Activated naive CD4-positive, alpha-beta T cell treated with anti-CD3 and anti-CD28 coated beads, Interleukin-2, amount 50 U/mL, for 24 hours (primary cell): ENCODE measurements at regions not wholly inside any gene's neighbourhood (a gene's known extent, or its start where the extent isn't known, plus 50 kb on each side); places are given as distances from the start of the nearest gene placed in this dataset.
"Not testable (repeated sequence)": the region's sequence is repeated elsewhere in the genome, so short reads cannot be mapped to it uniquely, and the experiment has no call there.

ENCODE experiments used
- H3K27ac Mint-ChIP-seq: one replicate; pipeline ENCODE4 v1.8.0; 2021; ENCODE audit warnings: mild to moderate bottlenecking, mixed read lengths
- H3K27me3 Mint-ChIP-seq: one replicate; pipeline ENCODE4 v1.8.0; 2021; ENCODE audit warnings: mixed read lengths
- H3K36me3 Mint-ChIP-seq: one replicate; pipeline ENCODE4 v1.8.0; 2021; ENCODE audit warnings: mixed read lengths
- H3K4me1 Mint-ChIP-seq: one replicate; pipeline ENCODE4 v1.8.0; 2021; ENCODE audit warnings: mixed read lengths
- H3K4me3 Mint-ChIP-seq: one replicate; pipeline ENCODE4 v1.8.0; 2021; ENCODE audit warnings: mild to moderate bottlenecking, mixed read lengths
- H3K9me3 Mint-ChIP-seq: one replicate; pipeline ENCODE4 v1.8.0; 2021; ENCODE audit warnings: mixed read lengths

- H3K9me3 Mint-ChIP-seq = peaks cover 16% of the 10 kb centered on the region
- H3K27me3 Mint-ChIP-seq = no peaks in the 10 kb centered on the region
These were observed 829.9 kb upstream of the CDH9 start for GRCh38 chr5:27868292-27868691.

DNA sequence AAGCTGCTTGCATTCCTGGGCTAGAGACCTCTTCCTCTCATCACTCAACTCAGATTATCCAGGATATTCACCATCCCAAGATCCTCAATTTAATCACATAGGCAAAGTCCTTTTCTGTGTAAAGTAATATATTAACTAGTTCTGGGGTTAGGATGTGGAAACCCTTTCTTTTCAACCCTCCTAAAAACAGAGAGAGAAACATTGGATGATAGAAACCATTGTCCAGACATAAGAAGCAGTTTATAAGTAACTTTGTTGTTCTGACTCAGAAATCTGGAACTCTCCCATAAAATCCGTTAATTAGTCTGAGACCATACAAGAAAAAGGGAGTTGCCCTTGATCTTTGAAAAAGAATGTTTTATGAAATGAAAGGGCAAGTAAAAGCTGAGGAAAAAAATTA, 817.1 kb upstream of the CDH9 start:
- H3K36me3 Mint-ChIP-seq = no peaks in the 10 kb centered on the region
- no peak overlapping the region for H3K27ac Mint-ChIP-seq
- H3K27me3 Mint-ChIP-seq = no peaks in the 10 kb centered on the region
- H3K4me1 Mint-ChIP-seq = no peaks in the 10 kb centered on the region
- H3K9me3 Mint-ChIP-seq = peaks cover 22% of the 10 kb centered on the region
- no peak overlapping the region for H3K4me3 Mint-ChIP-seq

More at GRCh38 chr5:27868292-27868691, 829.9 kb upstream of the CDH9 start:
- Mint-ChIP-seq H3K4me3 (no peak overlapping the region), H3K4me1 (no peaks in the 10 kb centered on the region), H3K27ac (no peak overlapping the region), H3K36me3 (no peaks in the 10 kb centered on the region)

GRCh38 chr5:27854243-27854852, 816.0 kb upstream of the CDH9 start:
- Mint-ChIP-seq H3K4me1 (no peaks in the 10 kb centered on the region), H3K27ac (no peak overlapping the region), H3K36me3 (no peaks in the 10 kb centered on the region), H3K9me3 (peaks cover 22% of the 10 kb centered on the region), H3K4me3 (no peak overlapping the region), H3K27me3 (no peaks in the 10 kb centered on the region)

DNA sequence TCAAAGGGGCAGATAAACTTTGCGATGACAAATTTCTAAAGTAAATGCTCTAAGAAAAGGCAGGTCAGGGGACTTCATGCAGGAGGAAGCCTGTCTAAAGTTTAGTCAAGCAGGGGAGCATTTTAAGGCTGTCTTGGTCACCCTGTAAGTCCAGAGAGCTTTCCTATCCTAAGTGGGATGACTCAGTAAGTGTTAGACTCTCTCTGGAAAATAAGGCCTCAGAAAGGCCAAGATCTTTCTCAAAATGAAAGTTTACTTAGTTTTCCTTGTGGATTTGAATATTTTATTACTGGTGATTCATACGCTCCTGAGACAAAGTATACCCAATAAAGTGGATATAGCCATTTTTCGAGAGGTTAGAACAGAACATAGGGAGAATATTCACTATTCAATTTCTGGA, 806.9 kb upstream of the CDH9 start:
- Mint-ChIP-seq H3K27ac (no peak overlapping the region), H3K4me3 (no peak overlapping the region), H3K27me3 (no peaks in the 10 kb centered on the region), H3K4me1 (no peaks in the 10 kb centered on the region), H3K9me3 (peaks cover 20% of the 10 kb centered on the region), H3K36me3 (no peaks in the 10 kb centered on the region)

GRCh38 chr5:27836704-27837103, 798.3 kb upstream of the CDH9 start:
- H3K27me3 Mint-ChIP-seq, H3K4me3 Mint-ChIP-seq, H3K36me3 Mint-ChIP-seq, H3K27ac Mint-ChIP-seq, H3K4me1 Mint-ChIP-seq: not testable (repeated sequence)
- peaks cover 15% of the 10 kb centered on the region for H3K9me3 Mint-ChIP-seq

GRCh38 chr5:27832886-27833285, 794.5 kb upstream of the CDH9 start:
- peaks cover 15% of the 10 kb centered on the region for H3K9me3 Mint-ChIP-seq
- no peaks in the 10 kb centered on the region for H3K36me3 Mint-ChIP-seq
- H3K27ac Mint-ChIP-seq = no peak overlapping the region
- H3K27me3 Mint-ChIP-seq = no peaks in the 10 kb centered on the region
- no peak overlapping the region for H3K4me3 Mint-ChIP-seq
- no peaks in the 10 kb centered on the region for H3K4me1 Mint-ChIP-seq

DNA sequence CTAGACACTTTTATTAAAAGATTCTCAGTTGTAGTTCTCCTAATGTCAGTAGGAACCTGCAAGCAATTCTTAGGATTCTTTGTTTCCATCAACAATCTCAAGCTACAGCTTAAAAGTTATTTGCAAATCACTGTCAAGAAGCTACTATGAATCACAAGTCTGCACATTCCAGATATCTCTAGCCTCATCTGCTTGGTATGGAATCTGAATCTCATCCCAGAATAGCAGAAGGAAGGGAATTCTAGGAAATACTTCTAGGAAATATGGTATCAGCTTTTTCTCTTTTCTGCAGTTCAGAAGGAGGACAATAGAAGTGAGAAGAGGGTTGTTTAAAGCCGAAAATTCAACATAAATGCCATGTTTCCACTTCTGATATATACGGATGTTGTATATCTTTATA, 792.2 kb upstream of the CDH9 start:
- no peaks in the 10 kb centered on the region for H3K36me3 Mint-ChIP-seq
- no peaks in the 10 kb centered on the region for H3K4me1 Mint-ChIP-seq
- H3K9me3 Mint-ChIP-seq = peaks cover 8% of the 10 kb centered on the region

GRCh38 chr5:27821681-27822080, 783.3 kb upstream of the CDH9 start:
- no peaks in the 10 kb centered on the region for H3K36me3 Mint-ChIP-seq
- no peaks in the 10 kb centered on the region for H3K27me3 Mint-ChIP-seq
- H3K27ac Mint-ChIP-seq = no peak overlapping the region
- H3K9me3 Mint-ChIP-seq = peaks cover 13% of the 10 kb centered on the region
- no peak overlapping the region for H3K4me3 Mint-ChIP-seq
- no peaks in the 10 kb centered on the region for H3K4me1 Mint-ChIP-seq

More for the DNA sequence above, 792.2 kb upstream of the CDH9 start:
- no peaks in the 10 kb centered on the region for H3K27me3 Mint-ChIP-seq
- H3K27ac Mint-ChIP-seq = no peak overlapping the region
- no peak overlapping the region for H3K4me3 Mint-ChIP-seq

GRCh38 chr5:27818888-27819287, 780.5 kb upstream of the CDH9 start:
- Mint-ChIP-seq H3K27me3 (no peaks in the 10 kb centered on the region), H3K9me3 (peaks cover 20% of the 10 kb centered on the region), H3K27ac (no peak overlapping the region), H3K4me3 (no peak overlapping the region), H3K4me1 (no peaks in the 10 kb centered on the region), H3K36me3 (no peaks in the 10 kb centered on the region)

- Mint-ChIP-seq H3K4me1 (no peaks in the 10 kb centered on the region), H3K4me3 (no peak overlapping the region), H3K9me3 (peaks cover 19% of the 10 kb centered on the region), H3K27ac (no peak overlapping the region), H3K27me3 (no peaks in the 10 kb centered on the region), H3K36me3 (no peaks in the 10 kb centered on the region)
These were observed 776.6 kb upstream of the CDH9 start for GRCh38 chr5:27814983-27815382.

- Mint-ChIP-seq H3K4me3 (no peak overlapping the region), H3K27ac (no peak overlapping the region), H3K36me3 (no peaks in the 10 kb centered on the region), H3K27me3 (no peaks in the 10 kb centered on the region), H3K9me3 (peaks cover 25% of the 10 kb centered on the region), H3K4me1 (no peaks in the 10 kb centered on the region)
These were observed 775.9 kb upstream of the CDH9 start for GRCh38 chr5:27814286-27814685.

- no peaks in the 10 kb centered on the region for H3K36me3 Mint-ChIP-seq
- H3K27me3 Mint-ChIP-seq = no peaks in the 10 kb centered on the region
- H3K9me3 Mint-ChIP-seq = peaks cover 11% of the 10 kb centered on the region
- H3K4me3 Mint-ChIP-seq = no peak overlapping the region
- H3K27ac Mint-ChIP-seq = no peak overlapping the region
- no peaks in the 10 kb centered on the region for H3K4me1 Mint-ChIP-seq
These were observed 772.1 kb upstream of the CDH9 start for GRCh38 chr5:27810458-27810857.

- no peak overlapping the region for H3K27ac Mint-ChIP-seq
- peaks cover 22% of the 10 kb centered on the region for H3K9me3 Mint-ChIP-seq
- H3K4me1 Mint-ChIP-seq = no peaks in the 10 kb centered on the region
- H3K4me3 Mint-ChIP-seq = no peak overlapping the region
- H3K27me3 Mint-ChIP-seq = no peaks in the 10 kb centered on the region
- no peaks in the 10 kb centered on the region for H3K36me3 Mint-ChIP-seq
These were observed 758.8 kb upstream of the CDH9 start for GRCh38 chr5:27797220-27797619.

GRCh38 chr5:27788184-27788583, 749.8 kb upstream of the CDH9 start:
- H3K27me3 Mint-ChIP-seq = no peaks in the 10 kb centered on the region
- no peaks in the 10 kb centered on the region for H3K36me3 Mint-ChIP-seq
- no peak overlapping the region for H3K27ac Mint-ChIP-seq
- peaks cover 18% of the 10 kb centered on the region for H3K9me3 Mint-ChIP-seq
- no peak overlapping the region for H3K4me3 Mint-ChIP-seq
- H3K4me1 Mint-ChIP-seq = no peaks in the 10 kb centered on the region

DNA sequence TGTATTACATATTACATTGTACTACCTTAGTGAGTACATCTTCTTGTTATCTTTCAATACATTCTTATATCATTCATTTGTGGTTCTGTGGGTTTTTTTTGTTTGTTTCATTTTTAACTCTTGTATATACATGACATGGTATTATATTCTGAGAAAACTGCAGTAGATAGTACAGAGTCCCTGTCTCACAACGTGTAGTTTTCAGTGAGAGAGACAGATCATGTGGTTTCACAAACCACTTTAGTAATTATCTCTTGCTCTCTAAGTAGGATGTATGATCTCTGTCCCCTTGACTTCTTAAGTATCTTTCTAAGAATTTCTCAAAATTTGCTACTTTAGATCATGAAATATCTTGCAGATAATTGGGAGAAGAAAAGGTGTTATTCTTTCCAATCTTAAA, 745.9 kb upstream of the CDH9 start:
- Mint-ChIP-seq H3K9me3 (peaks cover 10% of the 10 kb centered on the region), H3K27ac (no peak overlapping the region), H3K4me1 (no peaks in the 10 kb centered on the region), H3K27me3 (no peaks in the 10 kb centered on the region), H3K4me3 (no peak overlapping the region), H3K36me3 (no peaks in the 10 kb centered on the region)

GRCh38 chr5:27778121-27778520, 739.7 kb upstream of the CDH9 start:
- H3K4me1 Mint-ChIP-seq = no peaks in the 10 kb centered on the region
- no peaks in the 10 kb centered on the region for H3K27me3 Mint-ChIP-seq
- H3K27ac Mint-ChIP-seq = no peak overlapping the region
- no peak overlapping the region for H3K4me3 Mint-ChIP-seq
- no peaks in the 10 kb centered on the region for H3K36me3 Mint-ChIP-seq
- H3K9me3 Mint-ChIP-seq = peaks cover 6% of the 10 kb centered on the region

DNA sequence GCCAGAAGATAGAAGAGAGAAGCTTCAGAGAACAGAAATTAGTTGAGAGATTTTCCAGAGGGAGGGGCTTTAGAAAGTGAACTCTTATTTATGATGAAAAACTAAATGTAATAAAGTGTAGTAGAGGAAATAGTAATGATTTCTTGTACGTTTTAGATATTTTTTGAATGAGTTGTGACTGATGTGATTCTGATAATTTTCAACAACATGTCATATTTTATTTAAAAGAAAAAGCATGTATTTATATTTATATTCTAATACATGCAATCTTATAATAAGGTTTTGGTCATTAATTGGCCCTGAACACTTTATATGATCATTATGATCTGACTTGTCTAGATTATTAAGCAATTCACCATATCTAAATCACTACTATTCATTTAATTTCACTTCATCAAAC, 735.2 kb upstream of the CDH9 start:
- H3K4me1 Mint-ChIP-seq = no peaks in the 10 kb centered on the region
- H3K36me3 Mint-ChIP-seq = no peaks in the 10 kb centered on the region
- H3K9me3 Mint-ChIP-seq = peaks cover 8% of the 10 kb centered on the region
- no peaks in the 10 kb centered on the region for H3K27me3 Mint-ChIP-seq
- H3K4me3 Mint-ChIP-seq = no peak overlapping the region
- H3K27ac Mint-ChIP-seq = no peak overlapping the region
